ENCODE measurements at regions not wholly inside any gene's neighbourhood (a gene's known extent, or its start where the extent isn't known, plus 50 kb on each side); places are given as distances from the start of the nearest gene placed in this dataset.

- Mint-ChIP-seq H3K4me1 (no peaks in the 10 kb centered on the region), H3K4me3 (no peak overlapping the region), H3K27ac (no peak overlapping the region), H3K27me3 (ENCODE audit: low read depth in 3 of 3) (no peaks in the 10 kb centered on the region), H3K36me3 (no peaks in the 10 kb centered on the region), H3K9me3 (peaks cover 0 to 8% (median under 1%) of the 10 kb centered on the region in 7 donors)
- Histone ChIP-seq H4K20me1 (ENCODE audit: insufficient read depth, low read length) (no peaks in the 10 kb centered on the region), H3K9ac (ENCODE audit: insufficient read depth, low read length, poor library complexity, severe bottlenecking) (no peak overlapping the region), H3K9me3 (replicated peaks in 1 of 2; ENCODE audit: control insufficient read depth in 1 of 2, insufficient read depth in 1 of 2, low read length in 2 of 2) (peaks cover 0 to 12% of the 10 kb centered on the region in 2 donors), H3K36me3 (replicated peaks in 1 of 2; ENCODE audit: control insufficient read depth in 1 of 2, insufficient read depth in 2 of 2, low read length in 2 of 2) (no peaks in the 10 kb centered on the region), H3K27ac (ENCODE audit: low read depth in 1 of 2, low read length in 2 of 2) (no peak overlapping the region), H3K4me2 (replicated peaks; ENCODE audit: extremely low read depth, low read length, poor library complexity, severe bottlenecking) (no peak overlapping the region), H3K27me3 (ENCODE audit: control insufficient read depth in 2 of 2, insufficient read depth in 2 of 2, low read length in 2 of 2) (no peaks in the 10 kb centered on the region), H2AFZ (ENCODE audit: insufficient read depth, low read depth, low read length, poor library complexity, severe bottlenecking) (no peak overlapping the region), H3K4me1 (ENCODE audit: control insufficient read depth in 1 of 2, insufficient read depth in 2 of 2, low read length in 2 of 2) (no peaks in the 10 kb centered on the region), H3K79me2 (ENCODE audit: insufficient read depth, low read length) (no peaks in the 10 kb centered on the region), H3K4me3 (replicated peaks in 1 of 3; ENCODE audit: low read depth in 2 of 3, low read length in 3 of 3) (no peak overlapping the region)
- TF ChIP-seq, protein P1, sequence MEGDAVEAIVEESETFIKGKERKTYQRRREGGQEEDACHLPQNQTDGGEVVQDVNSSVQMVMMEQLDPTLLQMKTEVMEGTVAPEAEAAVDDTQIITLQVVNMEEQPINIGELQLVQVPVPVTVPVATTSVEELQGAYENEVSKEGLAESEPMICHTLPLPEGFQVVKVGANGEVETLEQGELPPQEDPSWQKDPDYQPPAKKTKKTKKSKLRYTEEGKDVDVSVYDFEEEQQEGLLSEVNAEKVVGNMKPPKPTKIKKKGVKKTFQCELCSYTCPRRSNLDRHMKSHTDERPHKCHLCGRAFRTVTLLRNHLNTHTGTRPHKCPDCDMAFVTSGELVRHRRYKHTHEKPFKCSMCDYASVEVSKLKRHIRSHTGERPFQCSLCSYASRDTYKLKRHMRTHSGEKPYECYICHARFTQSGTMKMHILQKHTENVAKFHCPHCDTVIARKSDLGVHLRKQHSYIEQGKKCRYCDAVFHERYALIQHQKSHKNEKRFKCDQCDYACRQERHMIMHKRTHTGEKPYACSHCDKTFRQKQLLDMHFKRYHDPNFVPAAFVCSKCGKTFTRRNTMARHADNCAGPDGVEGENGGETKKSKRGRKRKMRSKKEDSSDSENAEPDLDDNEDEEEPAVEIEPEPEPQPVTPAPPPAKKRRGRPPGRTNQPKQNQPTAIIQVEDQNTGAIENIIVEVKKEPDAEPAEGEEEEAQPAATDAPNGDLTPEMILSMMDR (IDR thresholded peaks at IDR 0.05) = no peak
- intact Hi-C loops (cut with micrococcal nuclease) = no loop called here
- no CpG with 5 or more reads among the region's 1 CpG for WGBS (ENCODE audit: insufficient coverage)
- DNase-seq = no peak
These were observed 90.5 kb upstream of the ANKRD50 start for GRCh38 chr4:124803026-124803425.

DNA sequence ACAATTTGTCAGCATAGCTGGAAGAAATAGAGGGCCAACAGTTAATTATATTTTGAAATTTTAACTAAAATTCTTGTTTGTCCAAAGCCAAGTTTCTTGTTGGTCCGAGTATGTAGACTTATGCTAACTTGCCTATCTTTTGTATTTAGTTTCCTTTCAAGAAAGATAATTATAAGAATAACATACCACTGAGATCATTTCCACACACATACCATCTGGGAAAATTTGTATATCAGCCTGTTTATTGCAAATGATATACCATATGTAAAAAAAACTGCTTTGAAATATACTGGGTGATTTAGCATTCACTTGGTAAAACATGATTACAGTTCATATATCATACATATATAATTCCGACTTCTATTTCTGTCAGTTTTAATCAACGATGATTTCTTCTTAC lies 84.7 kb upstream of the ANKRD50 start:
- Mint-ChIP-seq H3K9me3 (peaks cover 0 to 7% (median 3%) of the 10 kb centered on the region in 7 donors), H3K27me3 (ENCODE audit: low read depth in 3 of 3) (no peaks in the 10 kb centered on the region), H3K27ac (no peak overlapping the region), H3K4me1 (no peaks in the 10 kb centered on the region), H3K4me3 (no peak overlapping the region), H3K36me3 (no peaks in the 10 kb centered on the region)
- no peaks in the 10 kb centered on the region for H3K36me3 ChIP-seq (replicated peaks in 1 of 2; ENCODE audit: control insufficient read depth in 1 of 2, insufficient read depth in 2 of 2, low read length in 2 of 2)
- no peaks in the 10 kb centered on the region for H3K4me1 ChIP-seq (ENCODE audit: control insufficient read depth in 1 of 2, insufficient read depth in 2 of 2, low read length in 2 of 2)
- no peaks in the 10 kb centered on the region for H3K27me3 ChIP-seq (ENCODE audit: control insufficient read depth in 2 of 2, insufficient read depth in 2 of 2, low read length in 2 of 2)
- H3K27ac ChIP-seq (ENCODE audit: low read depth in 1 of 2, low read length in 2 of 2) = no peak overlapping the region
- TF ChIP-seq, protein P1 (IDR thresholded peaks at IDR 0.05) = no peak
- no peak overlapping the region for H2AFZ ChIP-seq (ENCODE audit: insufficient read depth, low read depth, low read length, poor library complexity, severe bottlenecking)
- H3K4me3 ChIP-seq (replicated peaks in 1 of 3; ENCODE audit: low read depth in 2 of 3, low read length in 3 of 3) = no peak overlapping the region
- no peaks in the 10 kb centered on the region for H3K9me3 ChIP-seq (replicated peaks in 1 of 2; ENCODE audit: control insufficient read depth in 1 of 2, insufficient read depth in 1 of 2, low read length in 2 of 2)
- no CpG with 5 or more reads among the region's 3 CpGs for whole genome bisulfite sequencing (ENCODE audit: insufficient coverage)
- no peak overlapping the region for H3K4me2 ChIP-seq (replicated peaks; ENCODE audit: extremely low read depth, low read length, poor library complexity, severe bottlenecking)
- H4K20me1 ChIP-seq (ENCODE audit: insufficient read depth, low read length) = no peaks in the 10 kb centered on the region
- intact Hi-C loops (cut with micrococcal nuclease) = no loop called here
- DNase-seq = no peak
- H3K9ac ChIP-seq (ENCODE audit: insufficient read depth, low read length, poor library complexity, severe bottlenecking) = no peak overlapping the region
- no peaks in the 10 kb centered on the region for H3K79me2 ChIP-seq (ENCODE audit: insufficient read depth, low read length)
